Right ventricle myocardium inferior (tissue), 1 donor: ENCODE measurements at regions not wholly inside any gene's neighbourhood (a gene's known extent, or its start where the extent isn't known, plus 50 kb on each side); places are given as distances from the start of the nearest gene placed in this dataset.
A peak's percentile ranks its signal among the peaks of the same experiment; 100 is the strongest.

Experiments used
- ATAC-seq: fragments of 200-7000 bp; cut with Tn5 transposase; one replicate; pipeline ENCODE4 v1.9.1; 2020; ENCODE audit warnings: mild to moderate bottlenecking, moderate library complexity
- DNase-seq: peaks from one replicate; pipeline ENCODE4 v3.0.0; 2021; ENCODE audit errors: missing footprints
- intact Hi-C: fragments of 100-400 bp; cut with DNase I; formaldehyde crosslinking; loops from one replicate; pipeline ENCODE4 v1.11.0; 2022
- donor health status: DM: no; HTN: yes; CAD: no; lungs with severe emphysema.

DNA sequence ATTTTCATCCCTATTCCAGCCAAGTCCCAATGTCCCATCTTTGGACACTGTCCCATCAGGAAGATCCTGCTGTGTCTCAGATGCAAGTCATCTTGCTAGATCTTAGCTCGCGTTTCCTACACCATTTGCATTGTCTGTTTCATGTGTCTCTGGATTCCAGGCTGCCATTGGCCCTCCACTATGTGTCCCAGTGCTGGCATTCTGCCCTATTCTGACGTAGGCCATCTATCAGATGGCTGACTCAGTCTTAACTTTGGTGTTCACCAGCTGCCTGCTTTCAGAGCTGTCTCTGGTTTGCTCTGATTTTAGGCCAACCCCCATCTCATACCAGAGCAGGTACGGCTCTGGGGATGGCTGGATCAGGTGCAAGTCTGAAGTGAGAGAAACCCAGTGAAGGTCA, 300.9 kb upstream of the ASIC2 start:
- DNase-seq, result no peak
- intact Hi-C loops, result no loop called here

DNA sequence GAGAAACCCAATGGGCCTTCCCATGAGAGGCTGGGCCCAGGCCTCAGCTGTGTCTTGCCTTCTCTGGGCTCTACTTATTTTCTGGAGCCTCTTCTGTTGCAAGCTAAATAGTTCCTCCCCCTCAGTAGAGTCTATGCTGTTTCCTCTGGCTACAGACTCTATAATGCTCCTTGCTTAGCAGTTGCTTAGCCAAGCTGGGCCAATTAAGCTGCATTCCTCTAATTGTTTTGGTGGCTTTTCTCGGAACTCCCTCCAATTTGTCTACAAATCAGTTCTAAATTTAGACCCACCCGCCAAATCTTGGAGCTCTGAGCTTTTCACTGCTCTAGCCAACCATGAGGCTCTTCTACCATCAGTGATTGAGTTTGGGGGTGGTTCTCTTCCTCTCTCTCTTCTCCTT, 302.7 kb upstream of the ASIC2 start:
- no peak for DNase-seq
- intact Hi-C loops, result no loop called here

More for the DNA sequence above, 300.9 kb upstream of the ASIC2 start:
- no peak for ATAC-seq

DNA sequence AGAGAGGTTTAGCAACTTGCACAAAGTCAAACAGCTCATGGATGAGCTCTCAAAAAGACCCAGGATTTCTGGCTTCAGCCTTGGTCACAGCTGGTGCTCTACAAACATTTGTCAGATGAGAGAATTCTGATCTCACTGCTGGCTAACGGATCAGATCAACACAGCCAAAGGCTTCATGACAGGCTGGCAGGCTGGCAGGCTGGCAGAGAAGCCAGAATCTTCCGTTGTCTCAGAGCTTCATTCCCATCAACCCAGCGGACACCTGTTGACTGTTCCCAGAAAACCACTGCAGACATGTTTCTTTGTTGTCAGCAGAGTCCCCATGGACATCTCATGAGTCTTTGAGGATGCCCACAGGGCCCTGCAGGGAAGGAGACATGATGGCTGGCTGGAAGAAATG, 303.8 kb upstream of the ASIC2 start:
- intact Hi-C loops, result no loop called here
- no peak for DNase-seq
- ATAC-seq, result no peak

More for the DNA sequence above, 302.7 kb upstream of the ASIC2 start:
- ATAC-seq, result no peak

DNA sequence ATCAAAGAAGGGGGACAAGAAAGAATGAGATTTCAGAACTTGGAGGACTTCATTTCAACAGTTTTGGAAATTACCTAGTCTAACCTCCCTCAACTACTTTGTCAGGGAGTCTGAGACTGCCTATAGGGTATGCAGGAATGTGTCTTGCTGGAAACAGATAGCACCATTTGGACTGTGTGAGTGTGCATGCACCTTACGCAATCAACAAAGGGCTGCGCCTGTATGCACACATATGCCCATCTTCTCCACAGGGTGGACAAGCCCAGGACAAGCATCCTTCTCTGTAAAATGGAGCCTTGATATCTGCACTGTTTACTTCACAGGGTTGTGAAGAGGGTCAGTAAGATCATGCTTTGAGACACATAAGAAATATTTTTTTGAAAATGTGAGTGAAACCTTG, 305.7 kb upstream of the ASIC2 start:
- DNase-seq (no peak), ATAC-seq (no peak)
- intact Hi-C loops, result no loop called here

DNA sequence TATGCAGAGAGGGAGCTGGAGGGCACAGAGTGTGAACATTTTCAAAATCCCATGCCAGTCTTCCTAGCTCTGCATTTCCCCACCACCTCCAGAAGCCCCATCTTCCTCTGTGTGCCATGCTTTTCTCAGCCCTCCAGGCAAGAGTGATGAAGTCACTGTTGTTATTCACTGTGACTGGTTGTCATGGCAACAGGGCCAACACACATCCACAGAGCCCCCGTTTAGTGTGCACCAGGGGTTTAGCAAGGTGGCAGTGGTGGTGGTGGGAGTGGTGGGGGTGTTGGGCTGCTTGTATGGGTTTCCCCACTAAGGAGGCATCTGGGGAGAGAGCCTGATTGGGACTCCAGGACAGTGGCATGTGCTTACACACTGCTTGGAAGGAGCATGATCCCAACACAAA, 309.9 kb upstream of the ASIC2 start:
- intact Hi-C loops, result no loop called here
- no peak for ATAC-seq
- DNase-seq, result no peak

DNA sequence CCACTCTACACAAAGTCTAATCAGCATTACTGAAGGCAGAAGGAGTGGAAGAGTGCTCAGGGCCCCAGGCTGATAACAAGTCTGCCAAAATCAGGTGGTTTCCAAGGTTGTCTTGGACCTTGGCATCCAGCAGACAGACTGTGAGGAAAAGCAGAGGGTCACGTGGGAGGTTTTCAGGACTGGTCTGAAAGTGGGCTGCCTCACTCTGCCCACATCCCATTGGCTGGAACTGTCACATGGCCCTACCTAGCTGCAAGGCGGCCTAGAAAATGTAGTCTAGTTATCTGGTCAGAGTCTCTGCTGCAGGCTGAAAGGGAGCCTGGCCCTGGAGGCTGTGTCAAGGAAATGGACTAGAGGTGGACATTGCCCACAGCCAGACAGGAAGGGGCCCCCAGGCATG, 310.7 kb upstream of the ASIC2 start:
- DNase-seq (no peak), ATAC-seq (no peak)
- intact Hi-C loops, result no loop called here

DNA sequence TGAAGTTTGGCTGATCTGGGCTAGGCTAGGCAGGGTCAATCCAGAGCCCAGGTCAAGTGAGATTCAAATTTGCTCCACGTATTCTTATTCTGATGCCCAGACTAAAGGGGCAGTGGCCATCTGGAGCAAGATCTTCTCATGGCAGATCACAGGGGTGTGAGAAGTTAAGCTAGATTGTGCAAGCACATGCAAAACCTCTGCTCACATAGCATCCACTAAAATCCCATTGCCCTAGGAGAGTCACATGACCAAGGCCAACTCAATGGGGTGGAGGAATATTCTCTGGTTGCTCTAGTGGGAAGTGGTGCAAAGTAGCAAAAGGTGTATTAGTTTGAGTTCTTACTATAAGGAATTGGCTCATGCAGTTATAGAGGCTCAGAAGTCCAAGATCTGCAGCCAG, 318.4 kb upstream of the ASIC2 start:
- no peak for DNase-seq
- intact Hi-C loops, result no loop called here
- no peak for ATAC-seq

DNA sequence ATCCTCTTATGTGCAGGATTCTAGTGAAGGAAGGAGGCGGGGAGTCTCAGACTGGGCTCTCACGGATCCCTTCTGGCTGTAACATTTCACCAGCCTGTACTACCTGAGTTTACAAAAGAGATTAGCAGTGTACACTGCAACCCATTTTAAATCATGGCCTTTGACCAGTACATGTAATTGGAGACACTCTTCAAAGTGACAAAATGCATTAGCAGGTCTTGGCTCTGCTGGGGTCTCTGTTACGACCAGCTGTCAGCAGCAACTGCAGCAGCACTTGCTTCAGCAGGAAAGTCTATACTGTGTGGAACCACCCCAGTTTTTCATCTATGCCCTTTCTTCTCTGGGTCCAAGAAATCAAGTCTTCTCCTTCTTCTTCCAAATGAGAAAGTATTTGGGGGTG, 322.8 kb upstream of the ASIC2 start:
- ATAC-seq (no peak), DNase-seq (no peak)
- intact Hi-C loops, result no loop called here

DNA sequence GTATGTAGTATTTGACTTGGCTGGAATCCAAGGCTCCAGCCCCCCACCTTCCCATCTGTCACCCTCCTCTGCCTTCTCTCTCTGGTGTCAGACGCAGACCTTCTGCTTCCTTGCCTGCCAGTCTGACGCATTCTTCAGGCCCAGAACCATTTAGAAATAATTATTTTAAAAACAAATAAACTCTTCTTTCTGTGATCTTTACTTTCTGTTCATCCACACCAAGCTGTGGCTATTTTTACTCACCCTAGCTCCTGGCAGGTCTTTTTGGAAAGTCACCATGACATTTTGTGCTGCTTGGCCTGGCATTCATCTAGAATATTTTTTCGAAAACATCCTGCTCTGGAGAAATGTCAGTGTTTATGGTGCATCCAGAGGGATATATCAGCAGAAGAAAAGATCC, 330.7 kb upstream of the ASIC2 start:
- DNase-seq (no peak), ATAC-seq (peak; percentile 23)
- intact Hi-C loops, result no loop called here

DNA sequence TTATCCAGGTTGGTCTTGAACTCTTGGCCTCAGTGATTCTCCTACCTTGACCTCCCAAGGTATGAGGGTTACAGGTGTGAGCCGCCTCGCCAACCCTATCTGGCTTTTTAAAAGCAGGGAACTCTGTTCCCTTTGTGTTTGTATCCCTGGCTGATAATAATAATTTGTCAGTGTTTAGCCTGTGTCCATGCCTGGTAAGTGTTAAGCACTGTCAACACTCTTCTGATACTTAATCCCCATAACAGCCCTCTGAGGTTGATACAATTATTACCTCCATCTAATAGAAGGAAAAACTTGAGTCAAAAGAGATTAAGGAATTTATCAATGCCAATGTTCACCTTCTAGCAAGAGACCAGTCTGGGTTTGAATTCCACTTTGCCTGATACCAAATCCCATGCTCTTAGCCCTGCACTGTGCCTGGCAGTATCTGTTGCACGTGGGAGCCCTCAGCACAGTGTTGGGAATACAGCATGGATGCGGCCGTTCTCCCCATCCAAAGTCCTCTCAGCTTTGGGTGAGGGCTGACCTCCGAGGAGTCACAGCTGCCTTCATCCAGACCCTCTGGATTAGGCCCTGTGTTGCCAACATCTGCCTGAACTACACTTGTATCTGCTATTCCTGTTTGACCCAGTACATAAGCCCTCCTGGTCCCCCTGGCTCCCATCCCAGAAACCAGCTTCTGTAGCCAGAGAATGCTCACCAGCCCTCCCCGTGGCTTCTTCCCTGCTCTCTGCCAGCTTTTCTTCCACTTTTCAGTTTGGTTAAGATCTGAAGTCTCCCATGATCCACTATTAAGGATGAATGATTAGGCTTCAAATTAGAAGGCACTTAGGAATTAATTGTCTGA, 335.6 kb upstream of the ASIC2 start:
- intact Hi-C loops, result no loop called here
- no peak for DNase-seq
- peak; percentile 83 for ATAC-seq

DNA sequence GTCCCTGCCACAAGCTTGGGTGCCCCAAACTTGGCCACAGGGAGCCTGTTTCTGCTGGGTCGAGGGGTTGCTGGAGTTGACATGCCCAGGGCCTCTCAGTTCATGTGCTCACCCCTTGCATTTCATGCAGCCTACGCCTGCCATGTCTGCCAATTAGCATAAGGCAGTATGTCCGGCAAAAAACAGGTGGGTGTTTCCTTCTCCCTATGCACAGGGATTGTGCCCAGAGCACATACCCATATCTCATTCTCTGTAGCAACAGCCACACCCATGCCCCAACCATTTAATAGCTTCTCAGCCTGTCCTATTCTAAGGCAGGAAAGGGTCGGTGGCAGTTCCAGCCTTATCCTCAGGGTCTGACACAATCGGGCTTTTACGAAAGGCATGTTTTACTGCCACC, 340.4 kb upstream of the ASIC2 start:
- no peak for ATAC-seq
- no peak for DNase-seq
- intact Hi-C loops, result no loop called here

DNA sequence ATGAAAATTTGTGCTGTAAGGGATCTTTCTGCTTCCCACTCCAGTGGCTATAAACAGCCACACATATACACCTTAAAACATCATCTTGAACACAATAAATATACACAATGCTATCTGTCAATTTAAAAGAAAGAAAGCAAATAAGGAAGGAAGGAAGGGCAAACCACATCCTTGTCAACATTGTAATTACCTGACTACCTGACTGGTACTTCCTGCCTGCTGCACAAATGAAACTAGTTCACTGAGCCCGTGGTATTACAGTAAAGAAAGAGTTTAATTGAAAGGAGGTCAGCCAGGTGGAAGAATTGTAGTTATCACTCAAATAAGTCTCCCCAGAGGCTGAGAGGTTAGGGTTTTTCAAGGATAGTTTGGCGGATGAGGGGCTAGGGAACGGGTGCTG, 344.4 kb upstream of the ASIC2 start:
- ATAC-seq (no peak), DNase-seq (no peak)
- intact Hi-C loops, result no loop called here

DNA sequence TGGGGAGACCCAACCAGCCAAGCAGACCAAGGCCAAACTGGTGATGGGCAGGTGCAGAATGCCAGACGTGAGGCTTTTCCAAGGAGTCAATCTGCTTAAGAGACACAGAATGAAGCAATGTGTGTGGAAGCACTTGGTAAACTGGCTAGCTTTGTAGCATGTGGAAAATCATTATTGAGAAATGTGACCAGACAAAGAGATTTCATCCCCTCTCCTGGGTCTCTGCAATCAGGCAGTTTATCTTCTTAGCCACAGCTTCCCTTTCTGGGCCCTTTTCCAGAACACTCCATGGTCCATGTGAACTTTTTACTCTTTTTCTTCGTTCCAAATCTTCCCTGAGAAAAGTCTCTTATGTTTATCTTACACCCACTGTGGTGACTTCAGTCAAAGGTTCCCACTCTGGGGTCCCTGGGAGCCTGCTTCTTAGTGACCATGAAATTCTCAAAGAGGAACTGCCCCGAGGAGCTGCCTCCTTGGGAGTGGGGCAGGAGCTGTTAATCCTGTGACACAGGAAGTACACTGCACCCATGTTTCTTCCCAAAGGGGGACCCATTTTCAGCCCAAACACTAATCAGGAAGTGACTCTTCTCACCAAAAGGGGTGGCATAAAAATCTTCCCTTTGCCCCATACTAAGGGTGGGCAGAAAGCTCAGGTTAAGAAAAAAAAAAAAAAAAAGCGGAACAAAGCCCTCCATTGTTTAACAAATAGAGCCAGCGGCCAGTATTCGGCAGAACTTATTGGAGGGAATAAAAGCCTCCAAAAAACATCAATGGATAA, 346.2 kb upstream of the ASIC2 start:
- intact Hi-C loops, result no loop called here
- DNase-seq, result no peak
- no peak for ATAC-seq

DNA sequence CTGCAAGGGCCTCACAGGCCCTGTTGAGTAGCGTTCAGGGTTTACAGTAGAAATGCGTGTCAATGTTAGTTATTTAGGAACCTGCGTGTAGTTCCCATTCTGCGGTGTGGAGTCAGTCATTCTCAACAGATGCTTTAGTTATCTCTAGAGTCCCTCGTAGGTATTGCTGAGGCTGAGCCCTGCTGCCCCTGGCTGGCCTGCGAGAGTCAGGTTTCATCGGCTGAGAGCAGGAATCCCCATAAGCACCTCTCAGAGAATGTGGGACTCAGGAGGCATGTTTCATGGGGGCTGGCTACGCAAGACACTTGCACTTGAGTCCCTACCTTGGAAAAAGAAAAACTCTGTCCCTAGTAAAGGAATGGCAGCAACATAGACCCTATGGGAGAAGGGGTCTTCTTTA, 347.5 kb upstream of the ASIC2 start:
- no peak for ATAC-seq
- intact Hi-C loops, result no loop called here
- DNase-seq, result no peak

DNA sequence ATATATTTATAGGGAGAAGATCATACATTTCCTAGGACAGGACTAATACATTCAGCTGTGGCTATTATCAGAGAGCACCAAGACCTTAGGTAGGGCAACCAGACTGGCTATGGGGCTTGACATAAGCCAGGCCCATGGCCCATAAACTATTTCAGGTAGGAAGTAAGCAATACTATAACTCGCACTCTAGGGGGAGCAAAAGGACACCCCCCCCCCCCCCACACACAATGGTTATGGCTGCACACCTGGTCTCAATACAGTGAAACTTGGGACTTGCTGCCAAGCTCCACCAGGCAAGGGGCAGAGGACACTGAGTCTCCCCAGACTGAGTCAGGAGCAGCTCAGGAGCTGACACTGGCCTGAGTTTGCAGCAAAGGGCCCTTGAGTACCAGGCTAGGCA, 348.9 kb upstream of the ASIC2 start:
- no peak for DNase-seq
- no peak for ATAC-seq
- intact Hi-C loops, result no loop called here

DNA sequence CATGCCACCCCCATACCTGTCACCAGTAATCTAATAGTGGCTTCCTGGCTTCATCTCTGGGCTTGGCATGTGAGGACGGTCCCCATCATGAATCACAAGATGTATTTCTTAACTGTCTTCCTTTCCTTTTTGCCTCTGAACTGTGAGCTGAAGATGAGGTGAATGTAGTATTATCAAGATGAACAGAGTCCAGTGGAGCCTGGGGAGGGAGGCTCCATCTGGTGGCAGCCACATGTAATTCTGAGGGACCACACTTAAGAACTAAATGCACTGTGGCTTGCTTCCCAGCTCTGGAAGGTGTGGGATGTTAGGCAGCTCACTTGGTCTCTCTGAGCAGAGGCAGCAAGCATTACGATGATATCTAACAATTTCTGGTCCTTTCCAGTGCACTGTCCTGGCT, 354.9 kb upstream of the ASIC2 start:
- intact Hi-C loops, result no loop called here
- ATAC-seq, result no peak

DNA sequence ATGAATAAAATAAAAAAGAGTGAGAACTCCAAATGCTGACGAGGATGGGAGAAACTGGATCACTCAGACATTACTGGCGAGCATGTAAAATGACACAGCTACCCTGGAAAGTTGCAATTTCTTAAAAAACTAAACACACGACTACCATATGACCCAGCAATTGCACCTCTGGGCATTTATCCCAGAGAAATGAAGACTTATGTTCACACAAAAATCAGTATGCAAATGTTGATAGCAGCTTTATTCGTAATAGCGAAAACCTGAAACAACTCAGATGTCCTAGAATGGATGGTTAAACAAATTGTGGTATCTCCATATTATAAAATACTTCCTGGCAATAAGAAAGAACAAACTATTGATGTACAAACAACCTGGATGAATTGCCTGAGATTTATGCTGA, 357.2 kb upstream of the ASIC2 start:
- ATAC-seq (no peak), DNase-seq (no peak)
- intact Hi-C loops, result no loop called here

More for the DNA sequence above, 354.9 kb upstream of the ASIC2 start:
- no peak for DNase-seq

DNA sequence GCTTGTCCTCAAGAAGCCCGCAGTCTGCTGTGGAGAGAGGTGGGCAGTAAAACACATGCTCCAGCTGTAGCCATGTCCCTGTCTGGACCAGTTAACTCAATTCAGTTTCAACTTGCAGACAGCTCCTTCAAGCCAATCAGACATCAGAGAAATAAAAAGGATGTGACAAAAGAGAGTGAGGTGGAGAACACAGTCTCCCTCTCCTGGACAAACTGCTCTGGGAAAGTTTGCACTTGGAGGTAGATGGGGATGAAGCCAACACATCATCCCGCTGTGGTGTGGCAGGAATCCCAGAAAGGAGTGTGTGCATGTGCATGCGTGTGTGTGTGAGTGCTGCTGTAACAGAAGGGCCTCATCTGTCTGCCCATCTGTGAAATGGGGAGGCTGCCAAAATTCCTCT, 358.6 kb upstream of the ASIC2 start:
- ATAC-seq, result no peak
- intact Hi-C loops, result no loop called here
- DNase-seq, result no peak

DNA sequence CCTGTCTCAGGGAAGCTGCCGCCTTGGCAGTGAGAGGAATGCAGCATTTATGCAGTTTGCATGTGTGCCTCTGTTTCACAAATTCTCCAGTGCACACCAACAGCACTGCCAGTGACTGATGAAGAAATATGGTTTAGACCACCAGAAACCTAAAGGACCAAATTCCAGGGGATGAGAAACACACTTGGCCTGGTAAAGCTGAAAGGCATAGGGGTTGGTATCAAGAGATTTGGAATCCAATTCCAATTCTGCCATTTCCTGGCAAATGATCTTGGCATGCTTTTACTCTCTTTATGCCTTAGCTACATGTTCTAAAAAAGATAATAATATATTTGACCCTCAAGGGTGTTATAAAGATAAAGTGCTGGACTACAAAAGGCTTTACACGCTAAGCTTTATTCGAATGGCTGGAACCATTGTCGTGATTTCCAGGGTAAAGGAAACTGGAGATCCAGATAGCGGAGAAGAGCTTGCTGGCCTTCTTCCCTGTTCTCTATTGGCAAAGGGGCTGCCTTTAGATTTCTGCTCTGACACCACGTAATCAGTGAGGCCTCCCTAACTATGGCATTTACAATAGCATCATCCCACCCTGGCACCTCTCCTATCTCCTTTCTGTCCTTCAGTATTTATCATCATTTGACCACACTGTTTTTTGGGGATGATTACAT, 359.8 kb upstream of the ASIC2 start:
- intact Hi-C loops, result no loop called here
- DNase-seq (no peak), ATAC-seq (no peak)

DNA sequence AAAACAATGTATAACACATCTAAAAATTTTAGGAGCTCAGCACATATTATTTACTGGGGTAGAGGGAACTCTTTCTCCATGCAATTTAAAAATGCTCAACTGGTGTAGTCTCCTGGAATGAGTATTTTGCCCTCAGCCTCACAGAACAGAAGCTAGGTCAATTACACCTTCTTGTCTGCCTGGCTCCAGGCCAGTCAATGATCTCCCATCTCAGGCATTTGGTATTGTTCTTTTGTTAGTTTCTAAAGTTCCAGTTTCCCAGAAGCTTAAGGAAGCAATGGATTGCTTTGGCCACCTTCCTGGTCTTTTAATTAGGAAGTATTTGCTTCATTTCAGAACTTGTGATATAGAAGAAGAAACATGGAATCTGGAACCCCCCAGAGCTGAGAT, 360.3 kb upstream of the ASIC2 start:
- intact Hi-C loops, result no loop called here
- no peak for ATAC-seq
- no peak for DNase-seq
